ENCODE measurements at regions not wholly inside any gene's neighbourhood (a gene's known extent, or its start where the extent isn't known, plus 50 kb on each side); places are given as distances from the start of the nearest gene placed in this dataset.

DNA sequence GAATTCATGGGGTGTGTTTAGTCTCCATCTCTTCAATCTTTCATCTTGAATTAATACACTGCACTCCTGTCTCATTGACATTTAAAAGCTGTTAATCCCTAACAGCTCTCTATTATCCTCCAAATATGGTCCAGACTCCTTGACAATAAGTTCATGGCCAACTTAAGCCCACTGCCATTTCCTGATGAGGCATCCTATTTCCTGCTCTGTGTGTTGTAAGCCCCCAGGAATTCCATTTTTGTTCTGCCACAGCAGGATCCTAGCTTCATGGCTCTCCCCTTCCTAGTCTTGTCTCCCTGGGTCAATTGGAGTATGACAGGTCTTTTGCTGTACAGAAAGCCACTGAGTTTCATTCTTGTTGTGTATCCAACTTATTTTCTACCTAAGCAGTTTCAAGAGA lies 218.8 kb downstream of the OTUD1 start:
- no peak for TF ChIP-seq SP2 (tag by site-specific recombination; IDR thresholded peaks at IDR 0.05)
- TF ChIP-seq YY1 (tag by site-specific recombination; IDR thresholded peaks at IDR 0.05): no peak
- no peak for TF ChIP-seq ZNF529 (tag by site-specific recombination; IDR thresholded peaks at IDR 0.05; ENCODE audit: insufficient replicate concordance)
- TF ChIP-seq ZBTB48 (tag by site-specific recombination; IDR thresholded peaks at IDR 0.05): no peak
- TF ChIP-seq, protein P1, sequence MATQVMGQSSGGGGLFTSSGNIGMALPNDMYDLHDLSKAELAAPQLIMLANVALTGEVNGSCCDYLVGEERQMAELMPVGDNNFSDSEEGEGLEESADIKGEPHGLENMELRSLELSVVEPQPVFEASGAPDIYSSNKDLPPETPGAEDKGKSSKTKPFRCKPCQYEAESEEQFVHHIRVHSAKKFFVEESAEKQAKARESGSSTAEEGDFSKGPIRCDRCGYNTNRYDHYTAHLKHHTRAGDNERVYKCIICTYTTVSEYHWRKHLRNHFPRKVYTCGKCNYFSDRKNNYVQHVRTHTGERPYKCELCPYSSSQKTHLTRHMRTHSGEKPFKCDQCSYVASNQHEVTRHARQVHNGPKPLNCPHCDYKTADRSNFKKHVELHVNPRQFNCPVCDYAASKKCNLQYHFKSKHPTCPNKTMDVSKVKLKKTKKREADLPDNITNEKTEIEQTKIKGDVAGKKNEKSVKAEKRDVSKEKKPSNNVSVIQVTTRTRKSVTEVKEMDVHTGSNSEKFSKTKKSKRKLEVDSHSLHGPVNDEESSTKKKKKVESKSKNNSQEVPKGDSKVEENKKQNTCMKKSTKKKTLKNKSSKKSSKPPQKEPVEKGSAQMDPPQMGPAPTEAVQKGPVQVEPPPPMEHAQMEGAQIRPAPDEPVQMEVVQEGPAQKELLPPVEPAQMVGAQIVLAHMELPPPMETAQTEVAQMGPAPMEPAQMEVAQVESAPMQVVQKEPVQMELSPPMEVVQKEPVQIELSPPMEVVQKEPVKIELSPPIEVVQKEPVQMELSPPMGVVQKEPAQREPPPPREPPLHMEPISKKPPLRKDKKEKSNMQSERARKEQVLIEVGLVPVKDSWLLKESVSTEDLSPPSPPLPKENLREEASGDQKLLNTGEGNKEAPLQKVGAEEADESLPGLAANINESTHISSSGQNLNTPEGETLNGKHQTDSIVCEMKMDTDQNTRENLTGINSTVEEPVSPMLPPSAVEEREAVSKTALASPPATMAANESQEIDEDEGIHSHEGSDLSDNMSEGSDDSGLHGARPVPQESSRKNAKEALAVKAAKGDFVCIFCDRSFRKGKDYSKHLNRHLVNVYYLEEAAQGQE (tag by site-specific recombination; IDR thresholded peaks at IDR 0.05): no peak
- TF ChIP-seq, protein P2, sequence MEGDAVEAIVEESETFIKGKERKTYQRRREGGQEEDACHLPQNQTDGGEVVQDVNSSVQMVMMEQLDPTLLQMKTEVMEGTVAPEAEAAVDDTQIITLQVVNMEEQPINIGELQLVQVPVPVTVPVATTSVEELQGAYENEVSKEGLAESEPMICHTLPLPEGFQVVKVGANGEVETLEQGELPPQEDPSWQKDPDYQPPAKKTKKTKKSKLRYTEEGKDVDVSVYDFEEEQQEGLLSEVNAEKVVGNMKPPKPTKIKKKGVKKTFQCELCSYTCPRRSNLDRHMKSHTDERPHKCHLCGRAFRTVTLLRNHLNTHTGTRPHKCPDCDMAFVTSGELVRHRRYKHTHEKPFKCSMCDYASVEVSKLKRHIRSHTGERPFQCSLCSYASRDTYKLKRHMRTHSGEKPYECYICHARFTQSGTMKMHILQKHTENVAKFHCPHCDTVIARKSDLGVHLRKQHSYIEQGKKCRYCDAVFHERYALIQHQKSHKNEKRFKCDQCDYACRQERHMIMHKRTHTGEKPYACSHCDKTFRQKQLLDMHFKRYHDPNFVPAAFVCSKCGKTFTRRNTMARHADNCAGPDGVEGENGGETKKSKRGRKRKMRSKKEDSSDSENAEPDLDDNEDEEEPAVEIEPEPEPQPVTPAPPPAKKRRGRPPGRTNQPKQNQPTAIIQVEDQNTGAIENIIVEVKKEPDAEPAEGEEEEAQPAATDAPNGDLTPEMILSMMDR (tag by site-specific recombination; IDR thresholded peaks at IDR 0.05): no peak
- TF ChIP-seq, protein P3, sequence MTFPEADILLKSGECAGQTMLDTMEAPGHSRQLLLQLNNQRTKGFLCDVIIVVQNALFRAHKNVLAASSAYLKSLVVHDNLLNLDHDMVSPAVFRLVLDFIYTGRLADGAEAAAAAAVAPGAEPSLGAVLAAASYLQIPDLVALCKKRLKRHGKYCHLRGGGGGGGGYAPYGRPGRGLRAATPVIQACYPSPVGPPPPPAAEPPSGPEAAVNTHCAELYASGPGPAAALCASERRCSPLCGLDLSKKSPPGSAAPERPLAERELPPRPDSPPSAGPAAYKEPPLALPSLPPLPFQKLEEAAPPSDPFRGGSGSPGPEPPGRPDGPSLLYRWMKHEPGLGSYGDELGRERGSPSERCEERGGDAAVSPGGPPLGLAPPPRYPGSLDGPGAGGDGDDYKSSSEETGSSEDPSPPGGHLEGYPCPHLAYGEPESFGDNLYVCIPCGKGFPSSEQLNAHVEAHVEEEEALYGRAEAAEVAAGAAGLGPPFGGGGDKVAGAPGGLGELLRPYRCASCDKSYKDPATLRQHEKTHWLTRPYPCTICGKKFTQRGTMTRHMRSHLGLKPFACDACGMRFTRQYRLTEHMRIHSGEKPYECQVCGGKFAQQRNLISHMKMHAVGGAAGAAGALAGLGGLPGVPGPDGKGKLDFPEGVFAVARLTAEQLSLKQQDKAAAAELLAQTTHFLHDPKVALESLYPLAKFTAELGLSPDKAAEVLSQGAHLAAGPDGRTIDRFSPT (tag by site-specific recombination; IDR thresholded peaks at IDR 0.05): no peak
- TF ChIP-seq ZNF184 (tag by site-specific recombination; IDR thresholded peaks at IDR 0.05): no peak
- TF ChIP-seq, protein P4, sequence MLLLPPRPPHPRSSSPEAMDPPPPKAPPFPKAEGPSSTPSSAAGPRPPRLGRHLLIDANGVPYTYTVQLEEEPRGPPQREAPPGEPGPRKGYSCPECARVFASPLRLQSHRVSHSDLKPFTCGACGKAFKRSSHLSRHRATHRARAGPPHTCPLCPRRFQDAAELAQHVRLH (tag by site-specific recombination; IDR thresholded peaks at IDR 0.05): no peak
- no peak for TF ChIP-seq ZNF791 (tag by site-specific recombination; IDR thresholded peaks at IDR 0.05)
- TF ChIP-seq, protein P5, sequence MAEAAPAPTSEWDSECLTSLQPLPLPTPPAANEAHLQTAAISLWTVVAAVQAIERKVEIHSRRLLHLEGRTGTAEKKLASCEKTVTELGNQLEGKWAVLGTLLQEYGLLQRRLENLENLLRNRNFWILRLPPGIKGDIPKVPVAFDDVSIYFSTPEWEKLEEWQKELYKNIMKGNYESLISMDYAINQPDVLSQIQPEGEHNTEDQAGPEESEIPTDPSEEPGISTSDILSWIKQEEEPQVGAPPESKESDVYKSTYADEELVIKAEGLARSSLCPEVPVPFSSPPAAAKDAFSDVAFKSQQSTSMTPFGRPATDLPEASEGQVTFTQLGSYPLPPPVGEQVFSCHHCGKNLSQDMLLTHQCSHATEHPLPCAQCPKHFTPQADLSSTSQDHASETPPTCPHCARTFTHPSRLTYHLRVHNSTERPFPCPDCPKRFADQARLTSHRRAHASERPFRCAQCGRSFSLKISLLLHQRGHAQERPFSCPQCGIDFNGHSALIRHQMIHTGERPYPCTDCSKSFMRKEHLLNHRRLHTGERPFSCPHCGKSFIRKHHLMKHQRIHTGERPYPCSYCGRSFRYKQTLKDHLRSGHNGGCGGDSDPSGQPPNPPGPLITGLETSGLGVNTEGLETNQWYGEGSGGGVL (tag by site-specific recombination; IDR thresholded peaks at IDR 0.05): no peak
- TF ChIP-seq, protein P6, sequence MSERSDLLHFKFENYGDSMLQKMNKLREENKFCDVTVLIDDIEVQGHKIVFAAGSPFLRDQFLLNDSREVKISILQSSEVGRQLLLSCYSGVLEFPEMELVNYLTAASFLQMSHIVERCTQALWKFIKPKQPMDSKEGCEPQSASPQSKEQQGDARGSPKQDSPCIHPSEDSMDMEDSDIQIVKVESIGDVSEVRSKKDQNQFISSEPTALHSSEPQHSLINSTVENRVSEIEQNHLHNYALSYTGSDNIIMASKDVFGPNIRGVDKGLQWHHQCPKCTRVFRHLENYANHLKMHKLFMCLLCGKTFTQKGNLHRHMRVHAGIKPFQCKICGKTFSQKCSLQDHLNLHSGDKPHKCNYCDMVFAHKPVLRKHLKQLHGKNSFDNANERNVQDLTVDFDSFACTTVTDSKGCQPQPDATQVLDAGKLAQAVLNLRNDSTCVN (tag by site-specific recombination; optimal IDR thresholded peaks at IDR 0.05): no peak

Measured in HEK293 (cell line).